SK-MEL-5 (cell line): ENCODE measurements at regions not wholly inside any gene's neighbourhood (a gene's known extent, or its start where the extent isn't known, plus 50 kb on each side); places are given as distances from the start of the nearest gene placed in this dataset.
A peak's percentile ranks its signal among the peaks of the same experiment; 100 is the strongest.
"Not testable (repeated sequence)": the region's sequence is repeated elsewhere in the genome, so short reads cannot be mapped to it uniquely, and the experiment has no call there.

Experiments
- DNase-seq: peaks from one replicate; pipeline ENCODE4 v3.0.0-alpha.2; 2016; ENCODE audit warnings: low read depth, low spot score
- in situ Hi-C: cut with HindIII; loops from 2 replicates; pipeline ENCODE4 v1.10.0; 2016; ENCODE audit warnings: low sequenced_read_pairs, high pct_unique_total_duplicates, low pct_unique_long_range_greater_than_20kb

DNA sequence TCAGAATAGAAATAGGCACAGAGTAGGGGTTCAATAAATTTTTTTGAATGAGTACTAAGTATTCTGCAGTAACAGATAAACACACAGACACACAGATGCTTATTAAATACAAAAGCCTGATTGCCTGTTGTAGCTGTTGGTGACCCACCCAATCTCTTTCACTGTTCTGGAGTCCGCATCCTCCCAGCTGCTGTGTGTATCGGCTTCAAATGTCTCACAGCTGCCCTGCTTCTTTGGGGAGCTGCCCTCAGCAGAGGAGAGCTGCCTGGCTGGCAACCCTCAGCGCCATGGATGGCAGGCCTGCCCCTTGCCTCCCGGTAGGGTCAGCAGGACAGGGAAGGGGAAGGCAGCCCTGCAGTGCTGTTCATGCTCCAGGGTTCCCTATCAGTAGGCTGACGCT is 50.5 kb upstream of the PRNP start:
- in situ Hi-C loops, result no loop called here
- no peak for DNase-seq

DNA sequence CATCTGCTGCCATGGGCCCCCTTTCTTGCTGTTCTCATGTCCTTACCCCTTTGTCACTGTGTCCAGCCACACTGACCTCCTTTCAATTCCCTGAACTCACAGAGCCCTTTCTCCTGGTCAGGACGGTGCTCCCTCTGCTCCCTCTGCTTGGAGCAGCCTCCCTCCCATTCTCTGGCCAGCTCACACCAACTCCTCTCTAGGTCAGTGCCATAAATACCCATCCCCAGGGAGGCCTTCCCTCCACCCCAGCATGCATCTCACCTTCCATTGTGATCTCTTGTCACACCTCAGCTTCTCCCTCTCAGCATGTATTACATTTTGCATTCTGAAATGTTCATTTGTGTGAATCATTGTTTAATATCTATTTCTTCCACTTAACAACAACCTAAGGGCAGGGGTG is 50.9 kb upstream of the PRNP start:
- no peak for DNase-seq
- in situ Hi-C loops, result no loop called here

DNA sequence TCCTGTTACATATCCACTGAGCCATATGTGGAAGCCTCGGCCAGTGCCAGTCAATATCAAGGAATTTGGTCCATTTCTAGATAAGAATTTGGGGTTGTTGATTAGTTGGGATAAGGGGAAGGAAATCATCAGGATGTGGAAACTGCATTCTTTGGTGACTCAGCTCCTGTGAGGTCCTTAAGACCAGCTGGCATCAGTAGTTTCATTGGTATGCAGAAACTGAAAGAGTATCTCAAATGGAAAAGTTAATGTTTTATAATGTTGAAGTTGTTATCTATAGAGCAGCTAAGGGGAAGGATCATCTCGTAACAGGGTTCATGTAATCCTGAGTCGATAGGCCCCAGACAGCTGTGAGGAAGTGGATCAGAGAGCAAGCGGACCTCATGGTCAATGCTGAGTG is 52.5 kb upstream of the PRNP start:
- DNase-seq, result no peak
- in situ Hi-C loops, result no loop called here

DNA sequence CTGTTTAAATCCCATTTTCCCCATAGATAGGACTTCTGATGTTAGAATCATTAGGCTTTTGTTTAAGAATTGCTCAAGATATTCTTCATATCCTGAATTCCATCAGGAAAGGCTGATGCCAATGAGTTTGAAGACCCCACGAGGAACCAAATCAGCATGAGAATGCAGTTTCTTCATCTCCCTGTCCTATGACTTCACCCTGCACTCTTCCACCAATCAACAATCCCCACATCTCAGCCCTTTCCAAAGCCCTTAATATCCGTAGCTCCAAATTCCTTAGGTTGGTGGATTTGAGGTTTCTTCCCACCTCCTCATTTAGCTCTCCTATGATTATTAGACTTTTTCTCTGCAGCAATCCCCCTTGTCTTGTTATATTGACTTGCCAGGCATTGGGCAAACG is 52.9 kb upstream of the PRNP start:
- DNase-seq, result no peak
- in situ Hi-C loops, result no loop called here

DNA sequence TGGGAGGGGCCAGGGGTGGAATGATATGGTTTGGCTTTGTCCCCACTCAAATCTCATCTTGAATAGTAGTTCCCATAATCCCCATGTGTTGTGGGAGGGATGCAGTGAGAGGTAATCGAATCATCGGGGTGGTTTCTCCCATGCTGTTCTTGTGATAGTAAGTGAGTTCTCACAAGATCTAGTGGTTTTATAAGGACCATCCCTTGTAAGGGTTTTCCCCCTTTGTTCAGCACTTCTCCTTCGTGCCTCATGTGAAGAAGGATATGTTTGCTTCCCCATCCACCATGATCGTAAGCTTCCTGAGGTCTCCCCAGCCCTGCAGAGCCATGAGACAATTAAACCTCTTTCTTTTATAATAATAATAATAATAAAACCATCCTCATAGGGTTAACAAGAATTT is 53.4 kb upstream of the PRNP start:
- in situ Hi-C loops, result no loop called here
- no peak for DNase-seq

DNA sequence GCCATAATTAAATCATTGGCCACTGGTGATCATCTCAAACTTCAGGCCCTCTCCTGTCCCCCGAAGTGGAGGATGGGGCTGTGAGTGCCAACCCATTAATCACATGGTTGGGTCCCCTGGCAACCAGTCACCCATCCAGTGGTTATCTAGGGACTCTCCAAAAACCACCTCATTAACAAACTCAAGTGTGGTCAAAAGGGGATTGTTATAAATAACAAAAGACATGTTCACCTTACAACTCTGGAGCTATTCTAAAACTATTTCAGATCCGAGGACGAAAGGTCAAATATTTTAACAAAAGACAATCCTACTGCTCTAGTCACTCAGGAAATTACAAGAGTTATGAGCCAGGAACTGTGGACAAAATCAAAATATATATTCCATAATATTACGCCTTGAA is 60.0 kb upstream of the PRNP start:
- in situ Hi-C loops, result no loop called here
- DNase-seq, result no peak

DNA sequence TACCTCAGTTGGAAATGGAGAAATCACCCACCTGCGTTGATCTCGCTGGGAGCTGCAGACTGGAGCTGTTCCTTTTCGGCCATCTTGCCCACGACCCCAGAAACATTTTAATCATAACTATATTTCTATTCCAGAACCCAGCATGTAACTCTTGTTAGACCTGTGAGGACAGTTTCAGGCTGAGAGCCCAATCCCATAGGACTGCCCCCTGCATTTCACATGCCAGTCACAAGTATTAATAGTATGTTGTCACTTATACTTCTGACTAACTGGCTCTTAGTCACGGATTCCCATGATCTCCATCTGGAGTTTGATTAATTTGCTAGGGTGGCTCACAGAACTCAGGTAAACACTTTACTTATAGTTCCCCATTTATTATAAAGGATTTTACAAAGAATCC is 60.6 kb upstream of the PRNP start:
- in situ Hi-C loops, result no loop called here
- no peak for DNase-seq

DNA sequence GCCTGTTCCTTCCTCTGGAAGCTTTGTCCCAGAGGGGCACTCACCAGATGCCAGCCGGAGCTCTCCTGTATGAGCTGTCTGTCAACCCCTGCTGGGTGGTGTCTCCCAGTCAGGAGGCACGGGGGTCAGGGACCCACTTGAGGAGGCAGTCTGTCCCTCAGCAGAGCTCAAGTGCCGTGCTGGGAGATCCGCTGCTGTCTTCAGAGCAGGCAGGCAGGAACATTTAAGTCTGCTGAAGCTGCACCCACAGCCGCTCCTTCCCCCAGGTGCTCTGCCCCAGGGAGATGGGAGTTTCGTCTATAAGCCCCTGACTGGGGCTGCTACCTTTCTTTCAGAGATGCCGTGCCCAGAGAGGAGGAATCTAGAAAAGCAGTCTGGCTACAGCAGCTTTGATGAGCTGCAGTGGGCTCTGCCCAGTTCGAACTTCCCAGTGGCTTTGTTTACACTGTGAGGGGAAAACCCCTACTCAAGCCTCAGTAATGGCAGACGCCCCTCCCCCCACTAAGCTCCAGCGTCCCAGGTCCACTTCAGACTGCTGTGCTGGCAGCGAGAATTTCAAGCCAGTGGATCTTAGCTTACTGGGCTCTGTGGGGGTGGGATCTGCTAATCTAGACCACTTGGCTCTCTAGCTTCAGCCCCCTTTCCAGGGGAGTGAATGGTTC is 61.5 kb upstream of the PRNP start:
- DNase-seq, in situ Hi-C loops: not testable (repeated sequence)

DNA sequence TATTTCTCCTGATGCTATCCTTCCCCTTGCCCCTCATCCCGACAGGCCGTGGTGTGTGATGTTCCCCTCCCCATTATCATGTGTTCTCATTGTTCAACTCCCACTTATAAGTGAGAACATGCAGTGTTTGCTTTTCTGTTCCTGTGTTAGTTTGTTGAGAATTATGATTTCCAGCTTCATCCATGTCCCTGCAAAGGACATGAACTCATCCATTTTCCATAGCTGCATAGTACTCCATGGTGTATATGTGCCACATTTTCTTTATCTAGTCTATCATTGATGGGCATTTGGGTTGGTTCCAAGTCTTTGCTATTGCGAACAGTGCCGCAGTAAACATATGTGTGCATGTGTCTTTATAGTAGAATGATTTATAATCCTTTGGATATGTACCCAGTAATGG is 67.1 kb upstream of the PRNP start:
- in situ Hi-C loops, DNase-seq: not testable (repeated sequence)

DNA sequence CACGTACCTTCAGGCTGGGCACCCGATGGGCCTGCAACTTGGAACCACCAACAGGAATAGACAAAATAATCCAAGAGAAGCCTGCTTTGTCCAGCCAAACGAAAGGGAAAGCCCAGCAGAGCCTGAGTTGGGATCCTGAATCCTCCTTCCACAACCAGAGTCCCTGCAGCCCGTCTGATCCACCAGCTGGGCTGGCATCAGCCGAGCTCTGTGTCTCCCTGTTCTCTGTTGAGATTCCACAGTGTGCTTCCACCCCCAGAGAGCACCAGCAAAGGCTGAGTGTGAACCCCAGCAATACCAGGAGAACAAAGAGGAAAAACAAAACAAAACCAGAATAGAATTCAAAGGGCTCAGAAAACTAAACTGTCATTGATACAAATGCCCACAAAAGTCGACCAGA is 68.8 kb upstream of the PRNP start:
- in situ Hi-C loops, result no loop called here
- no peak for DNase-seq

DNA sequence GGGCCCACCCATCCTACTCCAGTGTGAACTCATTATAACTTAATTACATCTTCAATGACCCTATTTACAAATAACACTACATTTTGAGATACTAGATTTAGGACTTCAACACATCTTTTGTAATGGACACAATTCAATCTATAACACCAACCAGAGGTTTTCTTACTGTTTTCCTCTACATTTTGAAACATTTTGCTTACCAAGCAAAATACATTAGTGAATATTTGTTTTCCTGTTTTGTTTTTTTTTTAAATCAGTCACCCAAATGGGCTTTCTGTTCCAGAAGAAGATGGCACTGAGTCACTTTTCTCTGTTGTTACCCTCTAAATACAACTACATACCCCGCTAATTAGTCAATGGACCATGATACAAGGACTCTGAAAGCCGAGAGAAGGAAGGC is 69.2 kb upstream of the PRNP start:
- no peak for DNase-seq
- in situ Hi-C loops, result no loop called here

DNA sequence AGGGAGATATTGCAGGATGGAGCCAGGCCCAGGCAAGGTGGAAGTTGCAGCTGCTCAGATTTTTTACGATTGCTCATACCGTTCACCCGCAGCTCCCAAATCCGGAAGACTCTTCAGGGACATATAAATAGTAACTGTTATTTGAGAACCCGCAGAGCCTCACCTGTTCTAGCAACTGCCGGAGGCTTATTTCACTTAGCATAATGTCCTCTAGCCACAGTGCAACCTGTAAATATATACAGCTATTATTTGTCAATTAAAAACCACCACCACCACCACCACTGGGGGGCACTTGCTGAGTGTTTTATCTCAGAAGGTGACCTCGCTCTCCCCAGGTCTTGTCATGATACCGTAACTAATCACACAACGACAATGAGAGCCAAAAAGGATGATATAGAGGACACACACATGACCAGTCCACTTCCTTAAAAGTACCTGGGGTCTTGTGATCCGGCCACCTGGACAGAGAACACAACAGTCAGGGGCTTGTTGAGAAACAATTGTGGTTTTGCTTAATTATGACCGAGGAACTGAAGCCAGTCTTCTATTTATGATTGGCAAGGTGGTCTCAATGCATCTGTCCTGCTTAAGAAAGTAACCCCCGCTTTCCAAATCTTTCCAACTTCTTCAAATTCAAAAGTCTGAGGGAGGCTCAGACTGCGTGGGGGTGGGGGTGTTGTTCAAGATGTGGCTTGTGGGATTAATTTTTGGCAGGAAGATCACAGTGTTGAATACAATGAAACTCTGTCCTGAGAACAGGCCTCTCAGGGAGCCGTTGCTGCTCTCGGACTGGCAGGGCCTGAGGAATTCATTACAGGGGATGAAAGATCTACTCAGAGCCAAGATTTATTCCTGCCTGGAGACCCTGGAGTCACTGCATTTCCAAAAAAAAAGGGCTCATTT is 72.3 kb upstream of the PRNP start:
- DNase-seq, result peak; percentile 94
- in situ Hi-C loops, result no loop called here

DNA sequence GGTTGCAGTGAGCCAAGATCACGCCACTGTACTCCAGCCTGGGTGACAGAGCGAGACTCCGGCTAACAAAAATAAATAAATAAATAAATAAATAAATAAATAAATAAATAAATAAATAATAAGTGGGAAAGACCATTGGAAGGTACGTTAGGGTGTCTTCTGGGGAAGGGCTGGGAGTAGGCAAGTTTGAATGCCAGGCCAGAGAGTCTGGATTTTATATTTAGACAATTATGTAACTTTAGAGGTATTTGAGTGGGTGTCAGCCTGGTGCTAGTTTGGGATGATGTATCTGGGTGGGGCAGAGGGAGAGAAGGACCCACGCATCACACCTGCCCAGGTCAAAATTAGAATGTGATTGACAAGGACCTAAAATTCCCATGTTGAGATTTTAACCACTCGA is 73.1 kb upstream of the PRNP start:
- in situ Hi-C loops, result no loop called here
- no peak for DNase-seq

DNA sequence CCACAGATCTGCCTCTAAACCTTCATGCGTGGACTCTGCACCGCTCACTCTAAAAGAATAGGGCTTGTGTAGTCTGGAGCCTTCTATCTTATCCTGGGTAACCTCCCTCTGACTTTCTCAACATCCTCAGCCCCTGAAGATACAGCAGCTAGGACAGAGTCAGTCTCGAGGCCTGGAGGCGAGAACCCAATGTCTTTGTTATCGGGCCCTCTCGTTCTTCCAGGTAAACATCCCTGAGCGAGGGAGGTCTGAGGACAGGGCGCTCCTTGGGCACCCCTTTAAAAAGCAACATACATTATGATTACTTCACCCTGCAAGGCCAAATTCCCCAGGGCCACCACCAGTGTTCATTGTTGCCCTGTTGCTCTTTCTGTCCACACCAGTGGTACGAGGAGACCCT is 75.4 kb upstream of the PRNP start:
- in situ Hi-C loops, result no loop called here
- DNase-seq, result no peak

DNA sequence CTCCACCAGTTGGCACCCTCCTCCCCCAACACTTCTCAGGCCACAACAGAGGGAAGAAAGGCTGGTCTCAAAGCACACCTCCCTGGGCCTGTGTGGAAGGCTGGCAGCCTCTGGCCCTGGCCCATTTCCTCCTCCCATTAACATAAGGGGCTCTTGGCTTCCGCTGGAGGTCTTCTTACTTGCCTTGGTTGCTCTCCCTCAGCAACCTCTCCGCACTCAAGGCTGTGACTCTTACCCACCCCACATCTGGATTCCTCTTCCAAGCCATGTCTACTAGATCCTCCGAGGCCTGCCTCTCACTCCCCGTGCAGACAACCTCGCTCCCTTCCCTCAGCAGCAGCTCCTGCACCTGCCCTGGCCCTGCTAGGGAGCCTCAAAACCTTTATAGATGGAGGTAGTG is 76.7 kb upstream of the PRNP start:
- in situ Hi-C loops, result no loop called here
- no peak for DNase-seq

DNA sequence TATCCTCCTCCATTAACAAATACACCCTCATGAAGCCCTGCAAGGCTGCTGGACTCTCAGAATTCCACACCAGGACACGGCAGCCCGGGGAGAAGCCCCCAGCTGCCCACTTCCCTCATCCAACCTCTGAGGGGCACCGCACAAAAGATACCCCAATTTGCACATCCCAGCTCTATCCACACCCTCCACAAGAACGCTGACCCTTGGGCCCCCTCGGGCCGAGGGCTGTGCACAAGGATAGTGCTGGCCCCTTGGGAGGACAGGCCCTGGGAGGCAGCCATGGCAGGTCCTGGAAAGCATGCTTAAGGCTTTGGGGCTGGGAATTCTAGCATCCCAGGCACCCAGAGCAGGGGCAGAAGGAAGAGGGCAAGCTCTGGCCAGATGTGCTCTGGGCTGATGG is 77.4 kb upstream of the PRNP start:
- DNase-seq, result no peak
- in situ Hi-C loops, result no loop called here

DNA sequence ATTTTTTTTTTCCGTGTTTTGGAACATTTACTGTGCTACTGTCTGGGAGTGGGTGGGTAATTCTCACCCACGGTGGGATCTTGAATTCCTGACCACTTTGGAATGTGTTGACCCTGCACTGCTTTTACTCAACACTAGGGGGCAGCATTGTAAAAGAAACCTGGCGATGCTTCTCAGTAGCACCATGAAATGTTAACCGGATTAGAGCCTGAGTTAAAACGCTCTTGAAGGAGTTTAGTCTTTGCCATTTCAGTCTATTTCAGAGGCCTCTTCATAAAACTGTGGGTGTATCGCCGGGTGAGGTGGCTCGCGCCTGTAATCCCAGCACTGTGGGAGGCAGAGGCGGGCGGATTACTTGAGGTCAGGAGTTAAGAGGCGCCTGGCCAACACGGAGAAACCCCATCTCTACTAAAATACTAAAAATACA is 79.0 kb upstream of the PRNP start:
- in situ Hi-C loops, result no loop called here
- DNase-seq, result peak; percentile 78

DNA sequence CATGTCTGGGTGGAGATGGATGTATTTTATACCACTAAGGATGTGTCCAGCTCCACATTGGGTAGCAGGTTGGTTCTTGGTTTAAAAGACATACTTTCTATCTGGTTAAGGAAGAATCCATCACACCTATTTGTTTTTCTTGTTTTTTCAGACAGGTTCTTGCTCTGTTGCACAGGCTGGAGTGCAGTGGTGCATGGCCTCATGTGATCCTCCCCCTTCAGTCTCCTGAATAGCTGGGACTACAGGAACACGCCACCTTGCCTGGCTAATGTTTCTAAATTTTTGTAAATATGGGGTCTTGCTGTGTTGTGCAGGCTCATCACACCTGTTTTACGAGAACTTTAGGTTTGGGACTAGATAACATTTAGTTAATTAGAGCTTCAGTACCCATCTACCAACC is 80.2 kb upstream of the PRNP start:
- no peak for DNase-seq
- in situ Hi-C loops, result no loop called here

DNA sequence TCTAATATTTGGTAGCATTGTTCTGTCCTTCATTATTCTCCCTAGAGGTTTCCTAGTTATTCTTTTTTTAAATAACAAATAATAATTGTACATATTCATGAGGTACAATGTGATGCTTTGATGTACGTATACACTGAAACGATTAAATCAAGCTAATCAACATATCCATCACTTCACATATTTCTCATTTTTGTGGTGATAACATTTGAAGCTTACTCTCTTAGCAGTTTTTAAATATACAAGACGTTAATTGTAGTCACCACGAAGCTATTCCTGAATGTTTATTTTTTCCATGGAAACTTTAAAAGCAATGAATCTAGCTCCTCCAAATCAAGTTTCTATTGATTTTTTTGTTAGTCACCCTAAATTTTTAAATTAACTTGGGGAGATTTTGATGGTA is 81.1 kb upstream of the PRNP start:
- DNase-seq, result no peak
- in situ Hi-C loops, result no loop called here
